HEK293 (cell line): ENCODE measurements at regions not wholly inside any gene's neighbourhood (a gene's known extent, or its start where the extent isn't known, plus 50 kb on each side); places are given as distances from the start of the nearest gene placed in this dataset.

Experiments used
- CTCF ChIA-PET: fragments of 350-600 bp; formaldehyde crosslinking; extraction: SDS; loops from one replicate; lab custom pipeline; 2021; ENCODE audit warnings: antibody characterized with exemption; lab: Yijun Ruan, JAX
- POLR2A ChIA-PET: fragments of 300-600 bp; formaldehyde crosslinking; extraction: SDS; loops from one replicate; lab custom pipeline; 2020; ENCODE audit warnings: antibody characterized with exemption, inconsistent platforms; lab: Yijun Ruan, JAX
- H3K27ac ChIP-seq: fragments of 200-500 bp; sonication (Bioruptor generic); 2 replicates; pipeline ENCODE4 v1.5.1; 2014; ENCODE audit warnings: low read depth, low read length, control low read depth, inconsistent platforms; ENCODE audit errors: extremely low read depth
- H3K36me3 ChIP-seq, 2 experiments: fragments of 200-500 bp in 1 of 2; sonication (Bioruptor generic) in 1 of 2; 1 replicate in 1 of 2; 2 replicates in 1 of 2; pipeline ENCODE4 v1.5.1; 2014 to 2017; ENCODE audit warnings: inconsistent platforms in 2 of 2, low read length in 2 of 2; ENCODE audit not compliant: control insufficient read depth in 2 of 2, insufficient read depth in 1 of 2
- H3K4me1 ChIP-seq: fragments of 200-500 bp; sonication (Bioruptor generic); 2 replicates; pipeline ENCODE4 v1.5.1; 2014; ENCODE audit warnings: mild to moderate bottlenecking, low read length, inconsistent platforms; ENCODE audit not compliant: control insufficient read depth, insufficient read depth
- H3K4me3 ChIP-seq: 2 replicates; pipeline ENCODE4 v1.5.1; 2011; ENCODE audit warnings: low read depth, mild to moderate bottlenecking, control low read depth, low read length, moderate library complexity
- H3K9me3 ChIP-seq: fragments of 200-500 bp; sonication (Bioruptor generic); 2 replicates; pipeline ENCODE4 v1.5.1; 2014; ENCODE audit warnings: low read depth, low read length, inconsistent platforms; ENCODE audit not compliant: control insufficient read depth, insufficient read depth
- BCL11A ChIP-seq: fragments of 450-650 bp; formaldehyde crosslinking; IDR thresholded peaks from 2 replicates; pipeline ENCODE4 v1.5.1; 2016; ENCODE audit warnings: low read depth, missing biosample characterization, missing genetic modification characterization
- EGR2 ChIP-seq: fragments of 450-650 bp; formaldehyde crosslinking; IDR thresholded peaks from 2 replicates; pipeline ENCODE4 v1.5.1; 2016; ENCODE audit warnings: low read depth, missing biosample characterization, missing genetic modification characterization
- IKZF3 ChIP-seq: fragments of 450-650 bp; IDR thresholded peaks from 2 replicates; pipeline ENCODE4 v1.5.0; 2018; ENCODE audit warnings: missing biosample characterization, mild to moderate bottlenecking, missing genetic modification characterization, moderate library complexity
- MEIS1 ChIP-seq: sonication (generic); formaldehyde crosslinking; IDR thresholded peaks from 2 replicates; pipeline ENCODE4 v1.8.1; 2022; ENCODE audit warnings: missing genetic modification reagents, mild to moderate bottlenecking, borderline replicate concordance
- PRDM2 ChIP-seq: fragments of 450-650 bp; formaldehyde crosslinking; IDR thresholded peaks from 2 replicates; pipeline ENCODE4 v1.5.1; 2016; ENCODE audit warnings: missing biosample characterization, missing genetic modification characterization, borderline replicate concordance
- YY1 ChIP-seq: fragments of 450-650 bp; formaldehyde crosslinking; IDR thresholded peaks from 2 replicates; pipeline ENCODE4 v1.5.1; 2018; ENCODE audit warnings: missing biosample characterization, missing genetic modification characterization
- YY2 ChIP-seq: fragments of 450-650 bp; formaldehyde crosslinking; IDR thresholded peaks from 2 replicates; pipeline ENCODE4 v1.5.1; 2016; ENCODE audit warnings: missing biosample characterization, missing genetic modification characterization
- ZBTB20 ChIP-seq: fragments of 450-650 bp; formaldehyde crosslinking; IDR thresholded peaks from 2 replicates; pipeline ENCODE4 v1.5.1; 2016; ENCODE audit warnings: missing biosample characterization, missing genetic modification characterization
- ZBTB48 ChIP-seq: fragments of 450-650 bp; formaldehyde crosslinking; IDR thresholded peaks from 2 replicates; pipeline ENCODE4 v1.5.1; 2016; ENCODE audit warnings: missing biosample characterization, missing genetic modification characterization
- ZFHX2 ChIP-seq: fragments of 450-650 bp; formaldehyde crosslinking; conservative IDR thresholded peaks from 2 replicates; pipeline ENCODE4 v1.5.1; 2016; ENCODE audit warnings: missing biosample characterization, missing genetic modification characterization
- ZNF114 ChIP-seq: fragments of 450-650 bp; formaldehyde crosslinking; IDR thresholded peaks from 2 replicates; pipeline ENCODE4 v1.5.0; 2017; ENCODE audit warnings: missing biosample characterization, missing genetic modification characterization
- ZNF121 ChIP-seq: fragments of 450-650 bp; formaldehyde crosslinking; IDR thresholded peaks from 2 replicates; pipeline ENCODE4 v1.5.1; 2016; ENCODE audit warnings: missing biosample characterization, missing genetic modification characterization
- ZNF2 ChIP-seq: fragments of 450-650 bp; formaldehyde crosslinking; IDR thresholded peaks from 2 replicates; pipeline ENCODE4 v1.5.1; 2016; ENCODE audit warnings: missing biosample characterization, missing genetic modification characterization
- ZNF221 ChIP-seq: fragments of 450-650 bp; formaldehyde crosslinking; IDR thresholded peaks from 2 replicates; pipeline ENCODE4 v1.5.1; 2017; ENCODE audit warnings: missing biosample characterization, missing genetic modification characterization, borderline replicate concordance
- ZNF248 ChIP-seq: fragments of 450-650 bp; formaldehyde crosslinking; IDR thresholded peaks from 2 replicates; pipeline ENCODE4 v1.5.1; 2017; ENCODE audit warnings: missing biosample characterization, missing genetic modification characterization
- ZNF266 ChIP-seq: fragments of 450-650 bp; formaldehyde crosslinking; IDR thresholded peaks from 2 replicates; pipeline ENCODE4 v1.5.1; 2016; ENCODE audit warnings: missing biosample characterization, missing genetic modification characterization, low read depth
- ZNF354C ChIP-seq: fragments of 450-650 bp; formaldehyde crosslinking; IDR thresholded peaks from 2 replicates; pipeline ENCODE4 v1.5.1; 2016; ENCODE audit warnings: missing biosample characterization, missing genetic modification characterization, low read depth, borderline replicate concordance
- ZNF416 ChIP-seq: fragments of 450-650 bp; formaldehyde crosslinking; IDR thresholded peaks from 2 replicates; pipeline ENCODE4 v1.5.1; 2016; ENCODE audit warnings: missing biosample characterization, missing genetic modification characterization
- ZNF664 ChIP-seq: fragments of 450-650 bp; formaldehyde crosslinking; IDR thresholded peaks from 2 replicates; pipeline ENCODE4 v1.5.1; 2016; ENCODE audit warnings: missing biosample characterization, missing genetic modification characterization
- ZNF701 ChIP-seq: fragments of 450-650 bp; formaldehyde crosslinking; IDR thresholded peaks from 2 replicates; pipeline ENCODE4 v1.5.1; 2016; ENCODE audit warnings: missing biosample characterization, missing genetic modification characterization
- ZNF704 ChIP-seq: fragments of 450-650 bp; formaldehyde crosslinking; IDR thresholded peaks from 2 replicates; pipeline ENCODE4 v1.5.1; 2016; ENCODE audit warnings: missing biosample characterization, missing genetic modification characterization
- ZNF707 ChIP-seq: fragments of 450-650 bp; formaldehyde crosslinking; IDR thresholded peaks from 2 replicates; pipeline ENCODE4 v1.5.1; 2016; ENCODE audit warnings: missing biosample characterization, missing genetic modification characterization
- ZSCAN23 ChIP-seq: fragments of 450-650 bp; formaldehyde crosslinking; IDR thresholded peaks from 2 replicates; pipeline ENCODE4 v1.5.1; 2016; ENCODE audit warnings: missing biosample characterization, missing genetic modification characterization
- ZSCAN30 ChIP-seq: fragments of 450-650 bp; IDR thresholded peaks from 2 replicates; pipeline ENCODE4 v1.5.1; 2018; ENCODE audit warnings: missing biosample characterization, mild to moderate bottlenecking, missing genetic modification characterization, moderate library complexity

- no peak for TF ChIP-seq ZNF2 (tag by site-specific recombination)
- TF ChIP-seq ZNF664: no peak
These were observed 378.5 kb downstream of the DIPK2A start (continued) for GRCh38 chr3:144350125-144350524.

GRCh38 chr3:144351011-144351410 lies 379.4 kb downstream of the DIPK2A start:
- H3K27ac ChIP-seq: no peak overlapping the region
- TF ChIP-seq ZBTB48 (tag by site-specific recombination) (no peak), ZSCAN30 (tag by site-specific recombination) (no peak), EGR2 (tag by site-specific recombination) (no peak), BCL11A (no peak), ZNF221 (no peak), ZNF121 (tag by site-specific recombination) (no peak), ZNF707 (tag by site-specific recombination) (no peak), ZNF266 (tag by site-specific recombination) (no peak), ZFHX2 (tag by site-specific recombination) (no peak)
- CTCF ChIA-PET: no interaction called here

GRCh38 chr3:144351773-144352365 lies 380.2 kb downstream of the DIPK2A start:
- no peaks in the 10 kb centered on the region for H3K9me3 ChIP-seq
- no peak overlapping the region for H3K27ac ChIP-seq
- no peak for TF ChIP-seq ZNF114 (tag by site-specific recombination)
- no peak for TF ChIP-seq YY1 (tag by site-specific recombination)
- no peak for TF ChIP-seq ZNF704 (tag by site-specific recombination)
- TF ChIP-seq PRDM2 (tag by site-specific recombination): no peak
- no peak for TF ChIP-seq ZNF416 (tag by site-specific recombination)
- no peak for TF ChIP-seq ZNF354C
- TF ChIP-seq ZBTB20 (tag by site-specific recombination): no peak
- no peak for TF ChIP-seq IKZF3
- no peak for TF ChIP-seq ZSCAN23
- TF ChIP-seq ZNF701 (tag by site-specific recombination): no peak
- no peak for TF ChIP-seq MEIS1 (CRISPR knock-in tag)
- no peak for TF ChIP-seq ZNF248
- no peak for TF ChIP-seq YY2 (tag by site-specific recombination)
- H3K4me1 ChIP-seq: no peaks in the 10 kb centered on the region
- CTCF ChIA-PET: no interaction called here
- H3K36me3 ChIP-seq: no peaks in the 10 kb centered on the region
- POLR2A ChIA-PET: no interaction called here
- H3K4me3 ChIP-seq: no peak overlapping the region

More at GRCh38 chr3:144351011-144351410, 379.4 kb downstream of the DIPK2A start:
- no peak overlapping the region for H3K4me3 ChIP-seq
- POLR2A ChIA-PET: no interaction called here
- H3K4me1 ChIP-seq: no peaks in the 10 kb centered on the region
- no peaks in the 10 kb centered on the region for H3K9me3 ChIP-seq
- no peaks in the 10 kb centered on the region for H3K36me3 ChIP-seq
